ENCODE measurements at regions not wholly inside any gene's neighbourhood (a gene's known extent, or its start where the extent isn't known, plus 50 kb on each side); places are given as distances from the start of the nearest gene placed in this dataset.
A peak's percentile ranks its signal among the peaks of the same experiment; 100 is the strongest.
"Not testable (repeated sequence)": the region's sequence is repeated elsewhere in the genome, so short reads cannot be mapped to it uniquely, and the experiment has no call there.

- in situ Hi-C loops (cut with HindIII; ENCODE audit: low pct_ligation_motif_present, low pct_unique_long_range_greater_than_20kb, low sequenced_read_pairs), result no loop called here
- DNase-seq, result no peak
These were observed 312.5 kb upstream of the CTNNB1 start for GRCh38 chr3:40886660-40887425.

- in situ Hi-C loops (cut with HindIII; ENCODE audit: low pct_ligation_motif_present, low pct_unique_long_range_greater_than_20kb, low sequenced_read_pairs), result no loop called here
- DNase-seq, result no peak
These were observed 308.1 kb upstream of the CTNNB1 start for GRCh38 chr3:40891186-40891585.

- in situ Hi-C loops (cut with HindIII; ENCODE audit: low pct_ligation_motif_present, low pct_unique_long_range_greater_than_20kb, low sequenced_read_pairs), result no loop called here
- no peak for DNase-seq
These were observed 304.2 kb upstream of the CTNNB1 start for GRCh38 chr3:40895109-40895508.

GRCh38 chr3:40899286-40899712 lies 300.0 kb upstream of the CTNNB1 start:
- peak; percentile 5 for DNase-seq
- in situ Hi-C loops (cut with HindIII; ENCODE audit: low pct_ligation_motif_present, low pct_unique_long_range_greater_than_20kb, low sequenced_read_pairs), result no loop called here

- no peak for DNase-seq
- in situ Hi-C loops (cut with HindIII; ENCODE audit: low pct_ligation_motif_present, low pct_unique_long_range_greater_than_20kb, low sequenced_read_pairs), result no loop called here
These were observed 298.0 kb upstream of the CTNNB1 start for GRCh38 chr3:40901298-40901697.

- in situ Hi-C loops (cut with HindIII; ENCODE audit: low pct_ligation_motif_present, low pct_unique_long_range_greater_than_20kb, low sequenced_read_pairs), result no loop called here
These were observed 297.5 kb upstream of the CTNNB1 start for GRCh38 chr3:40901796-40902195.

GRCh38 chr3:40907907-40908465 lies 291.3 kb upstream of the CTNNB1 start:
- in situ Hi-C loops (cut with HindIII; ENCODE audit: low pct_ligation_motif_present, low pct_unique_long_range_greater_than_20kb, low sequenced_read_pairs); DNase-seq: not testable (repeated sequence)

More at GRCh38 chr3:40901796-40902195, 297.5 kb upstream of the CTNNB1 start:
- no peak for DNase-seq

- in situ Hi-C loops (cut with HindIII; ENCODE audit: low pct_ligation_motif_present, low pct_unique_long_range_greater_than_20kb, low sequenced_read_pairs), result no loop called here
- DNase-seq, result no peak
These were observed 290.7 kb upstream of the CTNNB1 start for GRCh38 chr3:40908612-40909011.

- in situ Hi-C loops (cut with HindIII; ENCODE audit: low pct_ligation_motif_present, low pct_unique_long_range_greater_than_20kb, low sequenced_read_pairs), result no loop called here
- no peak for DNase-seq
These were observed 288.0 kb upstream of the CTNNB1 start for GRCh38 chr3:40911264-40911663.

GRCh38 chr3:40911928-40912327 lies 287.4 kb upstream of the CTNNB1 start:
- DNase-seq, result no peak

GRCh38 chr3:40912461-40912860 lies 286.8 kb upstream of the CTNNB1 start:
- DNase-seq, result no peak
- in situ Hi-C loops (cut with HindIII; ENCODE audit: low pct_ligation_motif_present, low pct_unique_long_range_greater_than_20kb, low sequenced_read_pairs), result no loop called here

More at GRCh38 chr3:40911928-40912327, 287.4 kb upstream of the CTNNB1 start:
- in situ Hi-C loops (cut with HindIII; ENCODE audit: low pct_ligation_motif_present, low pct_unique_long_range_greater_than_20kb, low sequenced_read_pairs), result no loop called here

- DNase-seq, result no peak
- in situ Hi-C loops (cut with HindIII; ENCODE audit: low pct_ligation_motif_present, low pct_unique_long_range_greater_than_20kb, low sequenced_read_pairs), result no loop called here
These were observed 286.1 kb upstream of the CTNNB1 start for GRCh38 chr3:40913192-40913591.

- in situ Hi-C loops (cut with HindIII; ENCODE audit: low pct_ligation_motif_present, low pct_unique_long_range_greater_than_20kb, low sequenced_read_pairs), result no loop called here
- no peak for DNase-seq
These were observed 285.7 kb upstream of the CTNNB1 start for GRCh38 chr3:40913641-40914040.

- DNase-seq, result no peak
- in situ Hi-C loops (cut with HindIII; ENCODE audit: low pct_ligation_motif_present, low pct_unique_long_range_greater_than_20kb, low sequenced_read_pairs), result no loop called here
These were observed 284.8 kb upstream of the CTNNB1 start for GRCh38 chr3:40914475-40914874.

GRCh38 chr3:40915346-40915865 lies 283.9 kb upstream of the CTNNB1 start:
- DNase-seq, result no peak
- in situ Hi-C loops (cut with HindIII; ENCODE audit: low pct_ligation_motif_present, low pct_unique_long_range_greater_than_20kb, low sequenced_read_pairs), result no loop called here

- in situ Hi-C loops (cut with HindIII; ENCODE audit: low pct_ligation_motif_present, low pct_unique_long_range_greater_than_20kb, low sequenced_read_pairs), result no loop called here
- peak; percentile 1 for DNase-seq
These were observed 279.3 kb upstream of the CTNNB1 start for GRCh38 chr3:40920041-40920440.

GRCh38 chr3:40921251-40921650 lies 278.1 kb upstream of the CTNNB1 start:
- no peak for DNase-seq
- in situ Hi-C loops (cut with HindIII; ENCODE audit: low pct_ligation_motif_present, low pct_unique_long_range_greater_than_20kb, low sequenced_read_pairs), result no loop called here

GRCh38 chr3:40923143-40923542 lies 276.2 kb upstream of the CTNNB1 start:
- in situ Hi-C loops (cut with HindIII; ENCODE audit: low pct_ligation_motif_present, low pct_unique_long_range_greater_than_20kb, low sequenced_read_pairs), result no loop called here
- DNase-seq, result no peak

- DNase-seq, result no peak
- in situ Hi-C loops (cut with HindIII; ENCODE audit: low pct_ligation_motif_present, low pct_unique_long_range_greater_than_20kb, low sequenced_read_pairs), result no loop called here
These were observed 275.7 kb upstream of the CTNNB1 start for GRCh38 chr3:40923651-40924050.

GRCh38 chr3:40924559-40925141 lies 274.7 kb upstream of the CTNNB1 start:
- in situ Hi-C loops (cut with HindIII; ENCODE audit: low pct_ligation_motif_present, low pct_unique_long_range_greater_than_20kb, low sequenced_read_pairs), result no loop called here
- DNase-seq, result no peak

All from ACHN (cell line).